NCI-H524 treated with DMSO at 0.1 percent for 48 hours (cell line): ENCODE measurements at regions not wholly inside any gene's neighbourhood (a gene's known extent, or its start where the extent isn't known, plus 50 kb on each side); places are given as distances from the start of the nearest gene placed in this dataset.
"Not testable (repeated sequence)": the region's sequence is repeated elsewhere in the genome, so short reads cannot be mapped to it uniquely, and the experiment has no call there.

Source experiments
- DNase-seq: peaks from one replicate; lab custom pipeline; 2025; lab: John Stamatoyannopoulos, UW

DNA sequence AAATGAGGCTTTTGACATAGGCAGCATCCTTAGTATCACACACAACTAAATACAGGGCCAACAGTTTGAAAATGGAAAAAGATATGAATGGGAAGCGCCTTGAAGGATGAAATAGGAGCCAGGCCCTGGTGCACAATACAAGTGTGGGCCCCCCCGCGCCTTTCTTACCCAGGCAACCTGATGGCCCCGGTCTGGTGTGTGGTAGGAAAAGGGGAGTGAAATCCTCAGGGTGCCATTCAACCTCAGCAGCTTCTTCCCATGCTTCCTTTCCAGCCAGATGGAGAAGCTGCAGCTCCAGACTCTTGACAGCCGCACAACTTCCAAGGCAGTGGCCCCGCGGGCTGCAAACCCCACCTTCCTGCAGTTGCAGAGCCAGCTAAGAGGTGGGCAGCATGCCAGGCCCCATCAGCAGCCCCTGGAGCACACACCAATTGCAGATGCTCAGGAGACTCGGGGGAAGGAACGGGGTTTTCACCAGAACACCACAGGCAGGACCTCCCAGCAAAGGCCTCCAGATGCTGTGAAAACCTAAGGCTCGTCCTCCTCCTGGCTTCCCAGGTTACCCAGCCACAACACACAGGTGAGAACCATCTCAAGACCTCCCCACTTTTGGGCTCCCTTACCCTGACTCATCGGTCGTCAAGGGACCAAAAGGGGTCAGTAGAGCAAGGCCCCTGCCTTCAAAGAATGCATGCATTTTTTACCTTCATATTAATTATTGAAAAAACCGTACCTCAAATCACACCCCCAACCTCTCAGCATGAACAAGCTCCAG, 101.6 kb downstream of the CPN2 start:
- DNase-seq = peak; percentile 71

DNA sequence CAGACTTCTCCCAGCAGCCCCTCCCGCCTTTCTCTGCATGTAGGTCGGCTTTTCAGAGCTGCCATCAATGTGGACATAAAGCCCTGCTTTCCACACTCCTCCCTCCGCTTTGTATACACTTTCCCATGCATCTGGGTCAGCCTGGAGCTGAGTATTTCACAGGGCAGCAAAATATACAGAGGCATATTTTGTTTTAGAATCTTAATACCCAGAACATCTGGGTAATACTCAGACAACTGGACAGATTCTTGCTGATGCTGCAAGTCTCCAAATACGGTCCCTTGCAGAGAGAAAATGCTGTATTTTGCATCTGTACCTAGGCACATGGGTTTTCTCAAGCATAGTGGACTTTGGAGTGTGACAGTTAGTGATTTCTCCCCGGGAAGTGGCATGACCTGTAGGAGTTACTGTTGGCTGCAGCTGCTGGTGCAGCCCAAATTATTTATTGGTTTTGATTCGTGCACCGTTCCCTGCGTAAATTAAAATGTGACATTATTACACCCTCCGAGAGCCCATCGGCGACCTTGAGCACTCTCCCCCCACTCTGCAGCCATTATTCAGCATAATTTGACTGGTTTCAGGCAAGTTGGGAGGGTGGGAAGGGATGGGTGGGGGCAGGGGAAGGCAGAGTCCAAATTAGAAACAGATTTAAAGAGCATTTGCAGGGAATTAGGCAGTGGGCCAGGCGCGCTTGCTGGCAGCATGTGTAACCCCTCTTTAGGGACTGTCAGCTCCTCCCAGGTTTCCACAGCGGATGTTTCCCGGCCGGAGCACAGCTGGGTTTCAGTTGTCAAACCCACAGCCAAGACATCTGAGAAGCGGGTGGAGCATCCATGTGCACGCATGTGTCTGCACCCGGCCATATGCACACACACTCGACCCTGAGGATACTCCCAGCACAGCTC, 100.8 kb downstream of the CPN2 start:
- DNase-seq = peak; percentile 75

DNA sequence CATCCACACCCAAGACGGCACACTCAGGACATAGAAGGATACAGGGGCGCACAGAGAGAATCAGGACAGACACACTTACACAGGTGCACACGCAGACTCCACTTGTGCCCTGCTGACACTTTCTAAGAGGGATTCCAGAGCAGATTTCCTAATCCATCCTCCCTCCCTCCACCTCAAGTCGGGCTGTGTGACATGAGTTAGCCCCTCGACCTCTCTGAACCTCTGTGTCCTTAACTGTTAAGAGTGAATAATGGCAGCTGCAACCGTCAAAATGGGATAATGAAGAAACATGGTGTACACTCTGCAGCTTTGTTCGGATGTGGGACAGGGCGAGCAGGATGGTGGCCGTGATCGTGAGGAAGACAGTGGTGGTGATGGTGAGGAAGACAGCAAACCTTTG, 100.1 kb downstream of the CPN2 start:
- DNase-seq = no peak

DNA sequence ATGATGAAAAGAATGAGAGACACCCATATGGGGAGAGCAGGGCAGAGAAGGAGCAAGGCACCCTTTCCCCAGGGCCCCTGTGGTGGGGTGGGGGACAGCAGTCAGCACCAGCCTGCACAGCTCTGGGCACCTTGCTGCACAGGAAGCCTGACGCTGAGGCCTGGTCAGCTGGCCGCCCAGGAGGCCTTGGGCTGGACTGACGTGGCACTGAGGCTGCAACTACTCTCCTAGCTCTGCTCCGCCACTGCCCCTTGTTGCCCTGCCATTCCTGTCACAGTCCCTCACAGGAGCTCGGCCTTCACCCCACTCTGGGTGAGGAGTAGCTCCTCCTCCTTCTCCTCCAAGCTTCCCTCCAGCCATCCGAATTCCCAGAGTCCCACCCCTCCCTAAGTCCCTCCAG, 99.7 kb downstream of the CPN2 start:
- no peak for DNase-seq

DNA sequence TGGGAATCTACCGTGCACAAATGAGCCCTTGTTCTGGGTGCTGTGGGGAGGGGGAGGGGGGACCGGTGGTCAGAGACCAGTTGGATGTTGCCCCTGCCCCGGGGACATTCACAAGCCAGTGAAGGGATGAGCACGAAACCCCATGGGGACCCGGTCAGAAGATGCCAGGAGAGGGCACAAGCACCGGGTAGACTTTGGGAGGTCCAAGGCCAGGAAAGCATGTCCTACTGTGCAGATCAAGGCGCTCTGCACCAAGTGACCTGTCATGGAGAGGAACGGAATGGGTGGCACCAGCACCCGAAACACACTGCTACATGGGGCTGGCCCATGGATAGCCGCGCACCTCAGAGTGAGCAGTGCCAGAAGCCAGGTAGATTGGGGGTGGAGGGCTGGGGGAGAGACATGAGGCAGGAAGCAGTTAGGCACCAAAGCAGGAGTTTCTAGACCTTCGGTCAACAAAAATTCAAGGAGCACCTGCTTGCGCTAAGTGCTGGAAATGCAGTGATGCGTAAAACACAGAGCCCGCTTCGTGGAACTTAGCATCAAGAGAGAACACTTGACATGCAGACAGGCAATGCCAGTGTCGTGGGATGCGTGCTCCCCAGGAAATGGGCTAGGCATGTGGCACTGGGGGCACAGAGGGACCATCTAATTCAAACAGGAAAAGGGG, 99.1 kb downstream of the CPN2 start:
- DNase-seq = no peak

DNA sequence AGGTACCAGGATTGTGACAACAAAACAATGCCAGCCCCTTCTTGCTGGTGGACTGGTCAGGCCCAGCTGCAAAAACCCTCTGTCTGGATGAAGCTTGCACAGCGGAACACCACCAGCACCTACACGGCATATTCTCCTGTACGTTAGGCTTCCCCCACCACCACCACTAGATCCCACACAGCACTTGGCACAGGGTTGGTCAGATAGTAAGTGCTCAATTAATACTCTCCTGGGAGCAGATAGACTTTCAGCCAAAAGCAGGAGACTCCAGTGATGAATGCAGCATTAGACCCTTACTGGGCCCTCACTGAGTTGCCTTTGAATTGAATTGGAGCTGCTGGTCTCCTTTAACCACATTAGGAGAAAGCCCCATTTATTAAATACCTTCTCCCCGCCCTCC, 97.9 kb downstream of the CPN2 start:
- DNase-seq = no peak

DNA sequence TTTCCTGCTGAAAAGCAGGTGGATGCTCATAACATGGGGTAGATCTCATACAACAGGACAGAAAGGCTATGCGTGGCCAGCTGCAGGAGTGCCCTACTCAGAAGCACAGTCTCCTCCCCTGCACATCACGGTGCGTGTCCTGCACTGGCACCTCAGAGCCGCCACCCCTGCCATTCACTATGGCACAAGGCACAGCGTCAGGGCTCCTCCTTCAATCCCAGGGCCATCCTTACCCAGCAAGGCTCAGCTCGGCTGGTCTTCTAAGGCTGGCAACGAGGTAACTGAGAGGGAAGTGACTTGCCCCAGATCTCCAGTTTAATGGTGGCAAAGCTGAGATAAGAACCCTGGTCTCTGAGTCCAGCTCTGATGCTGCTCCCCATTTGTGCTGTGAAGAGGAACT, 97.1 kb downstream of the CPN2 start:
- no peak for DNase-seq

DNA sequence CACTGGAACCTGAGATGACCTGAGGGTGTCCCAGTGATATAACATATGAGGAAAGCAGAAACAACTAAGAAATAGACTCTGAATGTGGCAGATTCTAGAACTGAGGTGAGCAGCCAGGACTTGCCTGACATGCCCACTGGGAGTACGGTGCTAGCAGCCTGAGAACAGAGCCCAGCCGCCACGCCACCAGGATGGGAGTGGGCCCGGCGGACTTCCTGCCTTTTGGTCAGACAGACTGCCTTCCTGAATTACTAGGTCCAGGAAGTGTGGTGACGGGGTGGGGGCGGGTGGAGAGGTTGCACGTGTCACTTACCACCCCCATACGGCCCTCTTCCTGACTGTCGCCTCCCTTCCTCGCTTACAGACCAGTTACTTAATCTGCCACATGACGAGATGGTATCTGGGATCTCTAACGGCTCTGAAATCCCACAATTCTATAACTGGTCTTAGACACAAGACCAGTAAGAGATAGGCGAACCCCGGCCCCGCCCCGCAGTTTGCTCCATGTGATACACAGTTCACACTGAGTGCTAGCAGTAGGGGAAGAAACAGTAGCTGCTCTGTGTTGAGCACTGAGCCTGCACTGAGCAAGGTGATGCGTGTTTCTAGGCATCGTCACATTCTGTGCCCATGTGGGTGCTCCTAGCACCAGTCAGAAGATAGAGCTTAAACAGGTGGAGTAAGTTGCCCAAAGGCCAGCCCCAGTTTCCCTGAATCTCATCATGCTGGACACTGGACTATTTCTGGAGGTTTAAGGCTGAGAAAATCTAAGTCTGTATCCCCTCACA, 95.7 kb downstream of the CPN2 start:
- no peak for DNase-seq

DNA sequence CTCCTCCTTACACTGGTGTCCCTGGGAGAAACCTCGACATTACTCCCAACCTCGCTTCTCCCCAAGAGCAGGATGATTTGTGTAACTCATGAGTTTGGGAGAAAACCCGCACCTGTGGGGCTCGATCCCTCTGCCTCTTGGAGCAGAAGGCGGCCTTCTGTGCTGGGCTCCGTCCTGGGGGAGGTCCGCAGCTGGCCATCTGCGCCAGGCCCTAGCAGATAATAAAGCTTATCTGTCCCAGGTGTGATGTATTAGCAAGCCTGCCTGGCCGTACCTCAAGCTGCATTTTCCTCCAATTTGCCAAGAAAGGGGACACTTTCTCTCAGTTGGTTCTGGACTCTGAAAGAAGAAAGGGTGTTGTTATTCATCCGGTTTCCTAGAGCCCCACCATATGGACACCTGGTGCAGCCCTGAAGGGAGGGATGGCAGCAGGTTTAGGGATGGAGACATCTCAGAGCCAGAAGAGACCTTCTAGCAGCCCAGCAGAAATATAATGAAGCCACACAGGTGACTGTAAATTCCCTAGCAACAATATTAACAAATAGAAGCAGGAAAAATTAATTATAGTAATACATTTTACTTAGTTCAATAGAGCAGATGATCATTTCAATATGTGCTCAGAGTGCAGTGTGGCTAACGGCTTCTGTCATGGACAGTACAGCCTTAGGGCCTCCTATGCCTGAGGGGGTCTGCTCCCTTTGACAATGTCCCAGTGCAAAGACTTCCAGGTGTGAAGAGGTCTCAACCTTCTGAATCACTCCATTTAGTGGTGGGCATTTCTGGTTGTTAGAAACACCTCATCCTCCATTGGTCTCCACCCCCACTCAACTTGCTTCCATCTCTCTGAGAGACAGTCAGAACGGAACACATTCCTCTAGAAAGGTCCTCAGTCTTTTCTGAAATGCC, 94.8 kb downstream of the CPN2 start:
- no peak for DNase-seq

DNA sequence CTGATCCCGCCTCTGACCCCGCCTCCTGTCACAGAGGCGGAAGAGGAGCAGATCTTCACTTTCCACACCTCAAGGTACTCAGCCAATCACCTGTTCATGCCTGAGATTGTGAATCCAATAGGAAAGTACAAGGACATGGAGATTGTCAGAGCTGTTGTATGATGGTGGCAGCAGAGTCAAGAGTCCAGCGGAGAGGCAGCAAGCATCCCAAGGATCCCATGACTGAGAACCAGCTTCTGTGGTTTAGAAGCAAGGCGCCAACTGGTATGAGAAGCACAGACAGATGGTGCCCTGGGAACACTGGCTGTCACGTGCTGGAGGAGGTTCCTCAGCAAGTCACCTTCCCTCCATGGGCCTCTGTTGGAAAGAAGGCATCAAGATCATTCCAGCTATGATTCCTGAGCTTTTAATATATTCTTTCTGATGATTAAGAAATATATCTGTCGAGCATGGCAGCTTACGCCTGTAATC, 93.9 kb downstream of the CPN2 start:
- DNase-seq = no peak

DNA sequence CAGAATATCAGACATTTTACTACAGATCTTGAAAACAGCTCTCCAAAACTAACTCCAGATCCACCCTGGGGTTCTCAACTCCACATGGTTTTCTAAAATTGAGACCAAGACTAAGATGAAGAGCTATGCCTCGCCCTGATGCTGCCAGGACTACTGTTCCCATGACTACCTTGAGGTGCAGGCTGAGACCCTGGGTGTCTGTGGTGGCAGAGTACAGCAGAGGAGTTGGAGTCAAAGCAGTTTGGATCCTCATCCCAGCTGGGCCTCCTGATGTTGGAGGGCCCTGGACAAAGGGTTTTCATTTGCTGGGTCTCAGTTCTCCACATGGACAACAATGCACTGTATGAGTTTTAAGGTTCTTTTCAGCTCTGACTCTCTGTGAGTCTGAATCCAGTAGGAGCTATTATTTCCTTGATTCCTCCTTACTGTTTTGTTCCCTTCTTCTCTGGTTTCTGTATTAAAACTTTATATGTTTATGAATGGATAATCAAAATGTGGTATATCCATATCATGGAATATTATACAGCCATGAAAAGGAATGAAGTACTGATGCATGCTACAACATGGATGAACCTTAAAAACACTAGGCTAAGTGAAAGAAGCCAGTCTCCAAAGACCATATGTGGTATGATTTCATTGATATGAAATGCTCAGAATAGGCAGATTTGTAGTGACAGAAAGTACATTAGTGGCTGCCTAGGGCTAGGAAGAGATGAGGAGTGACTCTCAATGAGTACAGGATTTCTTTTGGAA, 93.0 kb downstream of the CPN2 start:
- DNase-seq = no peak

DNA sequence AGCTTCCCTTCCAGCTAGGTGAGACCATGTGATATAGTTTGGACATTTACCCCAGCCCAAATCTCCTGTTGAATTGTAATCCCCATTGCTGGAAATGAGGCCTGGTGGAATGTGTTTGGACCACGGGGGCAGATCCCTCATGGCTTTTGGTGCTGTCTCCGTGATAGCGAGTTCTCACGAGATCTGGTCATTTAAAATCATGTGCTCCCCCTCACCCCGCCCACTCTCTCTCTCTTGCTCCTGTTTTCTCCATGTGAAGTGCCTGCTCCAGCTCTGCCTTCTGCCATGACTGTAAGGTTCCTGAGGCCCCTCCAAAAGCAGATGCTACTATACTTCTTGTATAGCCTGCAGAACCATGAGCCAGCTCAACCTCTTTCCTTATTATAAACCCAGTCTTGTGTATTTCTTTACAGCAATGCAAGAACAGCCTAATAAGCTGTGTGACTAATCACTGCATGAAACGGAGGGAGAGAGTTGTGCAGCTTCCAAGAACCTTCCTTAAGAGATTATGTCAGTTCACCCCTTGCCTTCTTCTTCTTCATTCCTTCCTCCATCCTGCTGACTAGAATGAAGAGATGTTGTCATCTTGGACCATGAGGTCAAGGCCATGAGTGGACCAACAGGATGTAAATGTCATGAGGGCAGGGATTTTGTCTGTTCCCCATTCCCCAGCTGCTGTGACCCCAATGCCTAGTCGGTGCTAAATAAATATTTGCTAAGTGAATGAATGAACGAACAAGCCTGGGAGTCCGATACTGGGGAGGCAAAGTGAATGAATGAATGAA, 91.0 kb downstream of the CPN2 start:
- no peak for DNase-seq

DNA sequence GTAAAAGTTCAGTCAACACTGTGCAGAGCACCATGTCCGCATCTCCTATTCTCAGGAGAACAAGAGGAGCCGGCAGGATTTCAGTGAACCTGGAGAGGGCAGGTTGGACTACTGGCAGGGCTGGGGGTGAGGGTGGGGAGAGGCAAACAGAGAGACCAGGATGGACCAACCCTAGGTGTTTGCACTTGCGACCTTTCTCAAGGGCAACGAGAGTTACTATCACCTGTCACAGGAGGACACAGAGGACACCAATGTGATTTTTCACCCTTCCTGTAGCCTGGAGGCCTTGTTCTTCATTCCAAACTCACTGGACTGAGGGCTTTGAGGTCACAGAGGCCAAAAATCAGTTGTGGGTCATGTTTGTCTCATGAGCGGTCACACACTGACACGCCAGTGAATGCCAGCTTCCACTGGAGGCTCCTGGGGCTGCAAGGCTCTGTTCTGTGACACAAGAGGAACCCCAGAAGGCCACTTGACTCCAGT, 89.5 kb downstream of the CPN2 start:
- no peak for DNase-seq

DNA sequence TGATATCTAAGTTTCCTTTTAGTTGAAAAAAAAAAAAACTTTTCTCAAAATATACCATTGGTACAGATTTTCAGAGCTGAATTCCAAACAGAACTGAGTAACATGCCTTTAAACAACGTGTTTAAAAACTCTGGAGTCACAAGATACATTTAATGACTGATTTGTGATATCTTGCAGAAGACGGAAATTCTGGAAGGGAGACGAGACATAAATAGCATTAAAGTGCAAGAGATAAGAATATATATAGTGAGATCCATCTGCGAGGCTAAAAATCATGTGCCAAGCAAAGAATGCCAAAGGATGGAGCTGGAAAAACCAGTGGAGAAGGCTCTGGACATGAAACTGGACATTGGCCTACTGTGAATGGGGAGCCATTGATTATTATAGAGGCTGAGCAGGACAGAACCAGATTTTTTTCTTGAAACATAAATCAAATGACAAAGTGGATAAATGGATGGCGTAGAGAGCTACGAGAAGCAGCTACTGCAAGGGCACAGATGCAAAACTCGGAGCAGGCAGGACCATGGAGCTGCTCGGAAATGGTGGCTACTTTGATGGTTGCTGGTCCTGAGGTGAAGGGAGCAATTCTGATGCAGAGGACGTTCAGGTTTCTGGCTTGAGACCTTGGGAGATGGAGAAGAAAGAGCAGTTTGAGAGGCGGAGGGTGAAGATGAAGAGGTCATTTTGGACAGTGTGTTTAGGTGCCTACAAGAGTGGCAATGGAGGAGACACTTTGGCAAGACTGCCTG, 88.8 kb downstream of the CPN2 start:
- DNase-seq = no peak

DNA sequence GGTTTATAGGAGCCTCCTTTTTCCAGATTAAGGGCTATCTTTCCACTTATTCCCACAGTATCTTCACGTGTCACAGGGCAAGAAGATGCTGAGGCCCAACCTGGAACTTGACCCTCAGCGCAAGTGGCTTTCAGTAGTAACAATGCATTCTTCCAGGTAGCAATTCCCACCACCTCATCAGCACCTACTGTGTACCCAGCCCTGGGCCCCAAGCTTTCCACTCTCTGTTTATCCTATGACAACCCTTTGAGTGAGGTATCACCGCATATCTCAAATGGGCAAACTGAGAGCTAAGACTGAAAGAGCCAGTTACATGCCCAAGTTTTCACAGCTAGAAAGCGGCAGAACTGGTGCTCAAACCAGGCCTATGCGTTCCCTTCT, 88.2 kb downstream of the CPN2 start:
- no peak for DNase-seq

DNA sequence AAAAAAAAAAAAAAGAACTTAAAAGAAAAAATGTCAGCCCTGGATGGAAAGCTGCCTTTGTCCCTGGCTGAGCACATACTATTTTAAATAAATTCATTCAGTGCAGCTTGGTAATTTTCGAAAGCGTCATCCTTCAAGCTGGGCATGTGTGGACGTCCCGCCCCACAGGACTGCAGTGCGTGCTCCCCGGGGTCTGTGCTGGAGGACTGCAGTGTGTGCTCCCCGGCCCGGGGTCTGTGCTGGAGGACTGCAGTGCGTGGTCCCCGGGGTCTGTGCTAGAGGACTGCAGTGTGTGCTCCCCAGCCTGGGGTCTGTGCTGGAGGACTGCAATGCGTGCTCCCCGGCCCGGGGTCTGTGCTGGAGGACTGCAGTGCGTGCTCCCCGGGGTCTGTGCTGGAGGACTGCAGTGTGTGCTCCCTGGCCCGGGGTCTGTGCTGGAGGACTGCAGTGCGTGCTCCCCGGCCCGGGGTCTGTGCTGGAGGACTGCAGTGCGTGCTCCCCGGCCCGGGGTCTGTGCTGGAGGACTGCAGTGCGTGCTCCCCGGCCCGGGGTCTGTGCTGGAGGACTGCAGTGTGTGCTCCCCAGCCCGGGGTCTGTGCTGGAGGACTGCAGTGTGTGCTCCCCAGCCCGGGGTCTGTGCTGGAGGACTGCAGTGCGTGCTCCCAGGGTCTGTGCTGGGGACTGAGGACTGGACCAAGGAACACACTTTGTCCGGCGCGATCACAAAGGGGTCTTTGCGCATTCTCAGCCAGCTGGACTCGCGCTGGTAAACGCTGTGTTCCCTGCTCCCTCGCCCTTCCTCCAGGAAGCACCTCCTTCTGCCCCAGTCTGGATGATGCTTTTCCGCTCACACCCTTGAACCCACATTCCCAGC, 86.3 kb downstream of the CPN2 start:
- DNase-seq = not testable (repeated sequence)

DNA sequence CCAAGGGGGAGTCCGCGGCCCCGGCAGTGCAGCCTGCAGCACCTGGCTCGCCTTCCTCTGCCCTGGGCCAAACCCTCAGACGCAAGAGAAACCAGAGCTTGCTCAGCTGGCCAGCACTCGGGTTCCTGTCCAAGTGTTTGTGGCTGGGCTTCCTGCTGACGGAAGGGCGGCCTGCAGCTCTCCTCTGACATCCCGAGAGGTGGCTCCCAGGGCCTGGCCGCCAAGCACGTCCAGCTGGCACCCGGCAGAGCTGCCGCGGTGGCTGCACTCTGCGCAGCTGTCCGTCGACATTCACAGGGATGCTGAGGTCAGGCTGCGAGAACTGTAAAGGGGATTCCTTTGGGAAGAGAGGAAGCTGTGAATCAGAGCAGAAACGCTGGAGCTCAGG, 85.6 kb downstream of the CPN2 start:
- DNase-seq = no peak
